Stimulated activated CD4-positive, alpha-beta T cell treated with anti-CD3 and anti-CD28 coated beads, Interleukin-1b, Interleukin-23, amount 100 ng/mL, for 48 hours (primary cell): ENCODE measurements at regions not wholly inside any gene's neighbourhood (a gene's known extent, or its start where the extent isn't known, plus 50 kb on each side); places are given as distances from the start of the nearest gene placed in this dataset.
"Not testable (repeated sequence)": the region's sequence is repeated elsewhere in the genome, so short reads cannot be mapped to it uniquely, and the experiment has no call there.

Source experiments
- DNase-seq: peaks from one replicate; pipeline ENCODE4 v3.0.0-alpha.2; 2020

DNA sequence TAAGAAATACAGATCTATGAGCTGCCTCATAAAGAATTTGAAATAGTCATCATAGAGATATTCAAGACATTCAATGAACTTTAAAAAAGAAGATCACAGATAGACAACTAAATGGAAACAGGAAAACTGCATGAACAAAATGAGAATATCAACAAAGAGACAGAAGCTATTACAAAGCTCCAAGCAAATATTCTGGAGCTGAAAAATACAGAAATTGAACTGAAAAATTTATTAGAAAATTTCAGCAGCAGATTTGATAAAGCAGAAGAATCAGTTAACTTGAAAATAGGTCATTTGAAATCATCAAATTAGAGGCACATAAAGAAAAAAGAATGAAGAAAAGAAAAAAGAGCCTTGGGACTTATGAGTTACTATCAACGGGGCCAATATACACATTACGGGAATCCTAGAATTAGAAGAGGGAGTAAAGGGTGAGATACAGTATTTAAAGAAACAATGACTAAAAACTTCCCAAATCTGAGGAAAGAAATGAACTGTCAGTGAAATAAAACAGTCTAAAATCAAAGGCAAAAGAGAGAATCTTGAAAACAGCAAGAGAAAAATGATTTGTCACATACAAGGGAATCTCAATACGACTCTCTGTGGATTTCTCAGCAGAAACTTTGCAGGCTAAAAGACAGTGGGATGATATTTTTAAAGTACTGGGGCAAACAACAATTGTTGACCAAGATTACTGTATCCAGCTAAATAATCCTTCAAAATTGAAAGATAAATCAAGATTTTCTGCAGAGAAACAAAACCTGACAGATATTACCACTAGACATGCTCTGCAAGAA lies 641.6 kb downstream of the ANKRD50 start:
- DNase-seq, result no peak

GRCh38 chr4:124075276-124075675 lies 637.3 kb downstream of the ANKRD50 start:
- DNase-seq, result not testable (repeated sequence)

- no peak for DNase-seq
Measured at GRCh38 chr4:124079174-124079780, 633.3 kb downstream of the ANKRD50 start.

GRCh38 chr4:124083711-124084110 lies 628.8 kb downstream of the ANKRD50 start:
- DNase-seq, result no peak

DNA sequence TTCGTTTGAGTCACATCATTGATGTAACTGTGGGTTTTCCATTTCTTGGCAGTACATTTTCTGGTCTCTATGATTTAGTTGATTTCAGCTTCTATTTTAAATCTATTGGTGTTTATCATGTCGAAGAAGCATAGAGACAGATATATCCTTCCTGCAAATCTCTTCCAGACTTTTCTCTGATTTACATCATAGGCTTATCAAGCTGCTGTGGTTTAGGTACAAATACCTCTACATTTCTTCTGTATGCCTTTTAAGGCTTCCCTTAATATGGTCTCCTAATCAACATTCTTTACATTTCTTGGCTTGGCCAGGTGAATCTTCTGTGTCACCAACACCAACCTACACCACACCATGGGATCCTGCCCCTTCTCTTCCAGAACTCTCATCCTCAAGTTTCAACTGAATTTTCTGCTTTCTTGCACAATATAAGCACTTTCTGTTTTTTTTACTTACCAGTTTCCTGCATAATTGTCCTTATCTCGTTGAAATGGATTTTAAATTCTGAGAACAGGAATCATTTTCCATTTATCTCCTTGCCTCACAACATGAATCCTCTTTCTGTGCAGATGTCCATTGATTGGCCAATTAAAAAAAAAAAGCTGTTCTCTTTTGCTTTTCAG lies 626.9 kb downstream of the ANKRD50 start:
- no peak for DNase-seq

- DNase-seq, result no peak
Measured at GRCh38 chr4:124090021-124090420, 622.5 kb downstream of the ANKRD50 start.

DNA sequence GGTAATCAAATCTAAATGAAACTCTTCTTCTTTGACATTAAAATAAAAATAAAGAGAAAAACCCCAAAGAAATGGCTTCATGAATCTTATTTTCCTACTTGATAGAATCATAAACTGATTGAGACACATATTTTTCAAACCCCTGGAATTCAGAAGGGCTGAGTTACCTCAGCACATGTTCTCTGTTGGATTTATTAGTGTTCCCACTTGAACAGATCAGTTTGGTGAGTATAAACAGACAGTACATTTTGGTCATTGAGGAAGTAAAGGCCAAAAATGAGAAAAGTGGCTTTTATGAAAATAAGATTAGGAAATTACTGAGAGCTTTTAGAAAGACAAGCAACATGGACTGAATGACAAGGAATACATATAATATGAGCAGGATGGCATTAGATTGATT lies 620.4 kb downstream of the ANKRD50 start:
- DNase-seq, result no peak

DNA sequence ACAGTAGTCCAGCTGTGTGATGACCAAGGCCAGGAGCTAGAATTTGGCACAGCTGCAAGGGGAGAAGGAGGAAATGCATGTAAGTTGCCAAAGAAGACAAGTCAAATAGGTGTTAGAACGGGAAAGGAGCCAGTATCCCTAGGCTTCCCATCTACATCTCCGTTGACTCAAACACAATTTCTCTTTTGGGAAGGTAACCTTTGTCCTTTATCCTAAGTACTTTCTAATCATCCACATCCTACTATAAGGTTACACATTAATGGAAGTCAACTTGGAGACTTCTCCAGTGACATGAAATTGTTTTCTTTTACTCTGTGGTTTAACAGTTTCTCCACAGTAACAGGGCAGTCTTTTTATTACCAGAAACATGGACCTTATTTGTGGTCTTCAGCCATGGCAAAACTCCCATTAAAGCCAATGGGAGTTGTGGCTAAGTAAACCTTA lies 620.0 kb downstream of the ANKRD50 start:
- no peak for DNase-seq

DNA sequence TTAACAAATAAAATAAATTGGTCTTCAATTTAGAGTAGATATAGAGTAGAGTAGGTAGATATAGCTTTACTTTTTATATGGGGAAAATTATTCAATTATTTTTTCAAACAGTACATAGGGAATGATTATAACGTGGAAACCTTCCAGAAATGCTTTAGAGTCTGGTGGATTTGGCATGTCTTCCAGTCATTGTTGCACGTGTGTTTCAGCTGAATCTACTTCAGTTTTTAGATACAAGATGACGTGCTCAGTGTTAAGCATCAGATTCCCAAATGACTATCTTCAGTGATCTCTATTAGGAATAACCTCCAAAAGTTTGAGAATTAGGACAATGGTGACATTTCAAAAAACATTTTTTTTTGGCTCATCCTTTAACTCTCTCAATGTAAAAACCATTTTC lies 616.9 kb downstream of the ANKRD50 start:
- DNase-seq, result no peak

DNA sequence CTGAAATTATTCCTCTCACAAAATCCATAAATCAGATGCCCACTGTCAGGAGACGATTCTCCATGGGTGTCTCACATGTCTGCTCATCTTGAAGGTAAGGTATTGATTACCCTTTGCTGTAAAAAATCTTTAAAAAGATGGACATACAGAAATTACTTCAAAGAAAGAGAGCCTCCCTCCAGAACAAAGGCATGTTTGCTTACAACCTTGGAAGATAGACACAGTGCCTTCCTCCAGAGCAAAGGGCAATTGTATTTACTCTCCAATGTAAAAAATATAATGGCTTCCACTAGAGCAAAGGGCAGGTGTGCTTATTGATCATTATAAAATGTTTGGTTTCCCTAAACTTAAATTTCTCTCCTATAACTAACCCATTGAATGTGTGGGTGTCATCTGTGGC lies 616.2 kb downstream of the ANKRD50 start:
- DNase-seq, result no peak

- DNase-seq, result no peak
Measured at GRCh38 chr4:124097447-124097846, 615.1 kb downstream of the ANKRD50 start.

GRCh38 chr4:124104101-124104500 lies 608.4 kb downstream of the ANKRD50 start:
- no peak for DNase-seq

GRCh38 chr4:124104628-124105027 lies 607.9 kb downstream of the ANKRD50 start:
- no peak for DNase-seq

GRCh38 chr4:124105212-124105611 lies 607.3 kb downstream of the ANKRD50 start:
- no peak for DNase-seq

- no peak for DNase-seq
Measured at GRCh38 chr4:124111411-124111810, 601.1 kb downstream of the ANKRD50 start.

DNA sequence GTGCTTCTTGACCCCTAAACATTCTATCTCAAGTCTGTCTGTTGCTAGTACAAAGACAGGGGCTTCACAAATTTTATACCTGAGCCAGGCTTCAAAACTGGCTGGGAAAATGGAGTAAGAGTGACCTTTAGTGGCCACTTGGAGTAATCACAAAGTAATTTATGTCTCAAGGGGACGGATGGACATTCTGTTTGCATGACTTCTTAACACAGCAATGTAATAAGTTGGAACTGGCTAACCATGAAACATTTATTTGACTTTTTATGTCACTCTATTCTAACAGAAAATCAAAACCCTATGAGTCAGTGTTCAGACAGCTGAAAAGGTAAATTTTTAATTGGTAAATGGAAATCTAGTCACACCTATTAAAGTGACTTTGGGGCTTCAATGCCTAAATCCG lies 600.6 kb downstream of the ANKRD50 start:
- no peak for DNase-seq

DNA sequence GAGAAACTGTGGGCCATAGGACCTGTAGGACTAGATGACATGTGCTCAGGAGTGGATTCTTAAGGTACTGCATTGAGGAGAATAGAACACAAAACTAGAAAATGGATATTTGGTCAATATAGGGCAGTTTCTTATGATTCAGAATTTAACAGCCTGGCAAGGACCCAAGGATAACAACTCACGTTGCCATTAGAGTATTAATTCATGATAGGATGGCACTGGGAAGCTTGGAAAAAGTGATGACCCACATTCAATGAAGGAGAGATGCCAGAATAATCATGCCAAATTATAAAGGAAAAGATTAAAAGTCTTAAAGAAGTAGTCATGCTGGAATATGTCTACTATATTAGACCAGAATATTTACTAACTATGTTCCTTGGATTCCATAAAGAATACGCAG lies 594.5 kb downstream of the ANKRD50 start:
- DNase-seq, result no peak

DNA sequence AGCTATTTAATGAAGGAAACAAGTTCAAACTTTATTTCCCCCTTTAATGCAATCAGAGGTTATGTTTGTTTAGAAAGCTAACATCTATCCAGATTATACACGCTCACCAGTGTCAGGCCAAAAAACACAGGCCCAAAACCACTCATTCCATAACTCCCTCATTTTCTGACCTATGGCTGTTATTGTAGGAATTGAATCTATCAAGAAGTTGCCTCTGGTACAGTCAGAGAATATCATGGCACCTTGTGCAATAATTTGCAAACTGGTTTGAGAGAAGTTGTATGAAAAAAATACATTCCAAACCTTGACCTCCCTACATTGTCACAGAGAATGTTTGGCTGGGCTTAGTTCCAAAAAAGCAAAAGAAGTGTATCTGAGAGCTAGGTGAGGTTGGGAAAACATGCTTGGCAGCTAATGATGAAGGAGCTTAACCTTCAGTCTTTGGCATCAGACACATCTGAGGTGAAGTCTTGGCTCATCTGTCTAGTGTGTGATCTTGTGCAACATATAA lies 591.0 kb downstream of the ANKRD50 start:
- DNase-seq, result no peak

- no peak for DNase-seq
Measured at GRCh38 chr4:124123181-124123580, 589.4 kb downstream of the ANKRD50 start.

DNA sequence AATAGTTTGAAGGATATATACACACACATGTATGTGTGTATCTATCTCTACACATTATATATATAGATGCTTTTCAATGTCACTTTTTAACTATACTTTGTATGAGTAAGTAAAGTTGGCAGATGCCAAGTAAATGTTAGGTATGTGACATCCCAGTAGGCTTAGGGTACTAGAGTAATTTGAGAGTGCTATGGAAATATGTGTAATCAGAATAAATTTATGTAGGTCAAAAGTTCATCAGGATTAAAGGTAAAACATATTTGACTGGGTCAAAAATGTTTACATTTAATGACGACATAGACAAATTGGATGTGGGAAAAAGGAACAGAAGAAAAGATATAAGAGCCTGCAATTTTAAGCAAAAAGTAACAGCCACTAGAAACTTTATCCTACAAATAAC lies 588.8 kb downstream of the ANKRD50 start:
- no peak for DNase-seq

- not testable (repeated sequence) for DNase-seq
Measured at GRCh38 chr4:124131324-124131723, 581.2 kb downstream of the ANKRD50 start.

DNA sequence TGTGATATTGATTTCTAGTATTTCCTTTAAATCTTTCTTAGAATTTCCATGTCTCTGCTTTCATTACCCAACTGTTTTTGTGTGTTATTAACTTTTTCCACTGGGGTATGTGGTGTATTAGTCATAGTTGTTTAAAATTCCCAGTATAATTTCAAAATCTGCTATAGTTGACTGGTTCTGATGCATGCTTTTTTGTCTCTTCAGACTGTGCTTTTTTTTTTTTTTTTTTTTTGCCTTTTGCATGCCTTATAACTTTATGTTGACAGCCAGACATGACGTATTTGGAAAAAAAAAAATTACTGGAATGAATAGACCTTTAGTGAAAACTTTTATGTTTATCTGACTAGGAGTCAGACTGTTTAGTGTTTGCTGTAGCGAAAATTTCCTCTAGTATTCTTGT lies 580.4 kb downstream of the ANKRD50 start:
- no peak for DNase-seq

- DNase-seq, result no peak
Measured at GRCh38 chr4:124133753-124134152, 578.8 kb downstream of the ANKRD50 start.

- DNase-seq, result no peak
Measured at GRCh38 chr4:124135409-124135813, 577.1 kb downstream of the ANKRD50 start.
